GM21528 (cell line): ENCODE measurements at regions not wholly inside any gene's neighbourhood (a gene's known extent, or its start where the extent isn't known, plus 50 kb on each side); places are given as distances from the start of the nearest gene placed in this dataset.

Experiments
- ATAC-seq: cut with Tn5 transposase; IDR thresholded peaks from one replicate; pipeline ENCODE4 v1.9.1; 2021; ENCODE audit warnings: mild to moderate bottlenecking, moderate library complexity; ENCODE audit not compliant: unreplicated experiment, low FRiP score

- ATAC-seq, result no peak
These were observed 97.1 kb upstream of the C1orf87 start for GRCh38 chr1:60170709-60171108.

DNA sequence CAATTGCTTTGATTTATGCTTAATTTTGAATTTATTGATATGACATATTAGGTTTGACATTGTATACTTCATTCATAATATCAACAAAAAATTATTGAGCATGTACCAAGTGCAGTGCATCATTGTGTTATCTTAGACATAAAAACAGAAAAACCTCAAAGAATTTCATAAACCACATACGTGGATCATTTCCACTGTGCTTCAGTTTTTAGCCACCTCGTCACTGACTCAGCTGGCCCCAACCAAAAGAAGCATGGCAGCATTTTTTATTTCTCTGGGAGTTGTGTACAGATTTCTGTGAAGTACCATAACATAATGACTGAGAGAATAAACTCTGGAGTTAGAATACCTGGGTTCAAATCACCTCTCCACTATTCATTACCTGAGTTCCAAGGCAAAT is 95.6 kb upstream of the C1orf87 start:
- ATAC-seq, result no peak

- no peak for ATAC-seq
These were observed 89.4 kb upstream of the C1orf87 start for GRCh38 chr1:60162936-60163335.

DNA sequence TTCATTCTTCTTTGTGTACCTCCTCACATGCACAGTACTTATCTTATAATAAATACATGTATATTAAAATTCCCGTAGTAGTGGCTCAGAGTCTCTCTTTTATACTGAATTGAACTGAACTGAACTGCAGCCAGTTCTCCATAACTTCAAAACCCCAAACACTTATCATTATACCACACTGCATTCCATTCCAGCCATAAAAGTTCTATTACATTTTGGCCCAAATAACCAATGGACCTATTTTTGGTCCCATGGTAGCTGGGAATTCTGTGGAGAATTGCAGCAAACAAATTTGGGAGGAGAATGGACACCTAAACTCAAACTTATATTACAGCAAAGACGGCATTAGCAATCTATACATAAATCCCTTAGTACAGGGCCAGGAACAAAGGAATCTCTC is 86.6 kb upstream of the C1orf87 start:
- ATAC-seq, result no peak

DNA sequence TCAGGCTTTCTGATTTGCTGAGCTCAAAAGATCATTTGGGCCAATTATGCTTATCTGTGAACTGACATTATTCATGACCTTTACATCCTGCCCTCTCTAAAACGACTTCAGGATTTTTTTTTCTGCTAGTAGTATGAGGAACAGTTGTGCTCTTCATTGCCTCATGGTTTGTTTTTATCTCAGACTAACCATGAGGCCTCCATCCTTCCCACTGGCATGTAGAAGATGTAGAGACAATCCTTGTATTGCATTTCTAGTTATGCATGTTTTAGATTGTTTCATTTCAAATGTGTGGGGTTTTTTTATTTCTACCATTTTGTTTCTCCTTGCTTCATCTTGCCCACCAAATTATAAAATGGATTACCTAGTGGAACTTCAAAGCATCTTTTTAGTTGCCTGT is 82.8 kb upstream of the C1orf87 start:
- ATAC-seq, result no peak

GRCh38 chr1:60153961-60154360 is 80.4 kb upstream of the C1orf87 start:
- no peak for ATAC-seq

GRCh38 chr1:60152891-60153290 is 79.3 kb upstream of the C1orf87 start:
- ATAC-seq, result no peak

GRCh38 chr1:60151311-60151710 is 77.7 kb upstream of the C1orf87 start:
- no peak for ATAC-seq

- ATAC-seq, result no peak
These were observed 75.7 kb upstream of the C1orf87 start for GRCh38 chr1:60149251-60149650.

DNA sequence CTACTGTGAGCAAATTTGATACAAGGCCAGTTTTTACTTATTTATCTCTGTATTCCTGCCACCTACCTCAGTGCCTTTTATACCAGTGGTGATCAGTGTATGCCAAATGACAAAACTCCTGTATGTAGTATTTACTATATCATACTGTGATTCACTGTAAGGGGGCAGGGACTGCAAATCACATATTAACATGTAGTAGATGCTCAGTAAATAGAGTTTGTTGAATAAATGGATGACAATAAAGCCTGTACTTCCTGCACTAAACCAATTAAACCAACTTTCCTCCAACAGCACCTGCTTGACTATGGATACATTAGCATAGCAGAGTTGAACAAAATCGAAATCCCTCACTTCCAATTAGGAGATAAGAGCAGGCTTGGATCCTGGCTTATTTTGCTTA is 73.3 kb upstream of the C1orf87 start:
- ATAC-seq, result no peak

GRCh38 chr1:60145771-60146170 is 72.2 kb upstream of the C1orf87 start:
- ATAC-seq, result no peak

GRCh38 chr1:60141743-60142142 is 68.2 kb upstream of the C1orf87 start:
- ATAC-seq, result no peak

DNA sequence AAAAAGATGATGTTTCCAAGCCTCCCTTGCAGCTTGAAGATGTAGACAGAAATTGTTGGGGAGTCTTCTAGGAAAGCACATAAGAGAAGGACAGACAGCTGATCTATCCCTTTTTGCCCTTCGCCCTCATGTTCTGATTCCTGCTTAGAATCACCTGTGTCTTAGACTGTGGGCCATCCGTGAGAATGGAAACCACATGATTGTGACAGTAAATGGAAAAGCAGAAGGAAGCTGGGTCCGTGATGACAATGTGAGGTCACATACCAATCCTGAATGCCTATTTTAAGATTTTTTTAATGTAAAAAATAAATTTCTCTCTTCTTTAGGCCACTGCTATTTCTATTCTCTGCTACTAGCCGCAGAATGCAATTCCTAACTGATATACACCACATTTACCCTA is 67.7 kb upstream of the C1orf87 start:
- no peak for ATAC-seq

GRCh38 chr1:60137406-60137805 is 63.8 kb upstream of the C1orf87 start:
- ATAC-seq, result no peak

DNA sequence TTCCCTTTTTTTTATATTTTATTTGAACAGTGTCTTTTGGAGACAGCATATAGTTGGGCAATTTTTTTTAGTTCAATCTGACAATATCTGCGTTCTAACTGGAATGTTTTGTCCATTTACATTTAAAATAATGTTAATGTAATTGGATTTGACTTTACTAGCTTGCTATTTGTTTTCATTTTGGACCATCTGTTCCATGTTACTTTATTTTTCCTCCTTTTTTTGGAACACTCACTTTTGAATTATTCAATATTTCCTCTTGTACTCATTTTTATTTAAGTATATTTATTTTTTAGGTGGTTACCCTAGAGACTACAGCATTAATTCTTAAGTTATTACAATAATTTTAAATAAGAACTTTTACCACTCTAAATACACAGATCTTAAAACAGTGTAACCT is 62.8 kb upstream of the C1orf87 start:
- ATAC-seq, result no peak

DNA sequence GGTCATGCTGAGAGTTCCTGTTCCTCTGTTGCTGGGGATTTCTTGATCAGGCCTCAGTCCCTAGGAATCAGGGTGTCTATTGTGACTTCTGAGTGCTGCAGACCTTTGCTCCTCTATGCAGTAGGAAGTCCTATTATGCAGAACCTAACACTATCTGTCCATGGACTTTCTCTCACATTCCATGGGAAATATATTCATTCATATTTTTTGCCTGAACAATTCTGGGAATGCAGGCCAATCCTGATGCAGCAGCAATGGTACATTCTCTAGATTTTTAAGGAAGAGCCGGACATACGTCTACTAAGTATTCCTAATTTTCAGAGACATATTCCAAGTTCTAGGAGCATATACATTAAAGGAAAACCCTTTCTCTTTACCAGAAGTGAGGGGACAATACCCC is 61.1 kb upstream of the C1orf87 start:
- ATAC-seq, result no peak

- no peak for ATAC-seq
These were observed 60.3 kb upstream of the C1orf87 start for GRCh38 chr1:60133848-60134247.

DNA sequence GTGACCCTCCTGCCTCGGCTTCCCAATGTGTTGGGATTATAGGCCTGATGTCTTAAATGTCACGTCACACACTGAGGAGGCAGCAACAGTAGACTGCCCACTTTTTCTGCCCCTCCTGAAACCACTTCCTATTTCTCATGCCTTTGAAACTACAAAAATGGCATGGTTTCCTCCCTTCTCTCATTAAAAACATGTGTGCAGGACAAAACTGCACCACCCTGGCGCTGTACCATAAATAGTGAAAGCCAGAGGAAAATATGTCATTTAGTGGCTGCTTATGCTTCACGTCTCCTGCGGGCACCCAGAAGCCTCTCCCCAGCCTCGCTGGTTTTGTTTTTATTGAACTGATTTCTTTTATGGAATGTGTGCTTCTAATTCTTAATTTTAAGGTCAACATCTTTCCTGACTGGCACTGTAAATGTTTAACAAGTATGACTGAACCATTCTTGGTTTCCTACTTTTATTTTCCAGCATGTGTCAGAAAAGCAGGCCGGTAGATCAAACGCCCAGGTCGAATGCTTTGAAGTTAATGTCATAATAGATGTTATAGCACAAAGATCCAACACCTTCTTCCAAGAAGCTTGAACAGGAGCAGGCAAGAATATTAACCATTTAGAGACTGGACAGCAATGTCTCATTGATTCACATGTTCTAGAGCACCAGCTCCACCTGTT is 59.6 kb upstream of the C1orf87 start:
- ATAC-seq, result no peak

- no peak for ATAC-seq
These were observed 58.5 kb upstream of the C1orf87 start for GRCh38 chr1:60132108-60132507.

- no peak for ATAC-seq
These were observed 57.1 kb upstream of the C1orf87 start for GRCh38 chr1:60130703-60131102.

GRCh38 chr1:60129911-60130310 is 56.3 kb upstream of the C1orf87 start:
- ATAC-seq, result no peak

- no peak for ATAC-seq
These were observed 53.2 kb upstream of the C1orf87 start for GRCh38 chr1:60126723-60127122.
